HG02798 (cell line): ENCODE measurements at regions not wholly inside any gene's neighbourhood (a gene's known extent, or its start where the extent isn't known, plus 50 kb on each side); places are given as distances from the start of the nearest gene placed in this dataset.

Experiments used
- ATAC-seq: cut with Tn5 transposase; IDR thresholded peaks from one replicate; pipeline ENCODE4 v1.9.1; 2021; ENCODE audit warnings: mild to moderate bottlenecking; ENCODE audit not compliant: unreplicated experiment, poor library complexity

GRCh38 chr4:155523358-155523757 lies 143.3 kb upstream of the GUCY1A1 start:
- no peak for ATAC-seq

GRCh38 chr4:155522201-155522600 lies 144.4 kb upstream of the GUCY1A1 start:
- no peak for ATAC-seq

DNA sequence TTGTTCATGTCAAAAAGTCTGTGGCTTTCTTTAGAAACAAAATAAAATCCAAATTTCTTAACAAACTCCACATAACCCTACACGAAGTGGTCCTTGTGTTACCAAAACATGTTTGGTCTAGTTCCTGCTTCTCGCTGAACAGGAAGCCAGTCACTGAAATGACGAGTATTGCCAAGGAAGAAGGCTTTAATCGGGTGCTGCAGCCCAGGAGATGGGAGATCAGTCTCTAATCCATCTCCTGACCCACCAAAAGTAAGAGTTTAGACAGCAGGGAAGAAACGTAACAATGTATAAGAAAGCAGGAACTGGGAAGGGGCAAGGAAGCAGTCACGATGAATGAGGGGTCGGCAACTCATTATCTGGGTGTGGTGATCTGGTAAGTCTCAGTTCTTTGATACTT lies 144.6 kb upstream of the MAP9 start:
- no peak for ATAC-seq

- no peak for ATAC-seq
These were observed 138.8 kb upstream of the MAP9 start for GRCh38 chr4:155515444-155516075.

DNA sequence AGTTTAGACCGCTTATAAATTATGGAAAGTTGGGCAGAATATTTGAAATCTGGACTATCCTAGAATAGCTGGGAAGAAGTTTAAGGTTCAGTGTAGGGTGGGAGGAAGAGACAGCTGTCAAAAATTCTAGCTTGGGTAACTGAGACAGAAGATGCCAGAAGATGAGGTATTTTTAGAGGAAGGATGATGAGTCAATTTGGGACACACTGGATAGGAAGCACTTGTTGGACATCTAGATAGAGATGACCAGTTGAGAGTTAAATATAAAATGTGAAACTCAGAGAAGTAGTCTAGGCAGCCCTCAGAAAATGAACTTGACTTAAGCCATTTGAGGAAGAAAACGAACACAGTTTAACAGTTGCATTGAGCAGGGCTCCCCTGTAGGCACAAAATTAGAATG lies 137.9 kb upstream of the MAP9 start:
- no peak for ATAC-seq

GRCh38 chr4:155512817-155513216 lies 136.1 kb upstream of the MAP9 start:
- ATAC-seq, result no peak

DNA sequence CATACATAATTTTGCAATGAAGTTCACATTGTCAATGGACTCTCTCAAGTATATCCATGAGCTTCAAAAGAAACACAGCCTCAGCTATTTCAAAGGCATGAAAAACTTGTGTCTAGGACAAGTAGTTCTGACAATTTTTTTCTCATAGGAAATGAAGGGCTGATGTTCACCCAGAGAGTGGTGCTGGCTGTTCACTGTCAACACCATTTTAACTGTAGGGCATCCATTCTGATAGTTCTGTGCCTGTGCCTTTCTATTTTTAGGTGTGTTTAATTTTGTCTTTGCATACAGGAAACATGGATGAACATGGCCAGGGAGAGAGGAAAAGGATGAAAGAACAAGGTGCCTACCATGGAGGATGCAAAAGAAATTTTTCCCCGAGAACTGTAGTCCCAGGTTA lies 135.3 kb upstream of the MAP9 start:
- no peak for ATAC-seq

DNA sequence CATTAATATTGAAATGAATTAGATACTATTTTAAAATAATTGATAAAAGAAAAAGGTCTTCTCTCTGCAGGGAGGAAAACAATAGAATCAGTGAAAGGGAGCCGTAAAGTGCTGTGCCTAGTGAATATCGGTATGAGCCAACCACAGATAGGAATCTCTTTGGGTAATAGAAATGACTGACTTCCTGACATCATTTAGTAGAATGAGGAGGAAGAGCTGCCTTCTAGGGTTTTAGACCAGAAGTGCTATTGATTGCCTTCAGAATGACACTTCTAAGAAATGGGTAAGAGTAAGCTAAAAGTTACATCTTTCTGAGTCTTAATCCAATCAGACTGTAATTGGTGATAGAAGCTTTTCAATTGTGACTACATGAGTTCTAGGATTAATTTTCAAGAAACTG lies 134.0 kb upstream of the MAP9 start:
- ATAC-seq, result no peak

GRCh38 chr4:155509555-155509954 lies 132.8 kb upstream of the MAP9 start:
- no peak for ATAC-seq

DNA sequence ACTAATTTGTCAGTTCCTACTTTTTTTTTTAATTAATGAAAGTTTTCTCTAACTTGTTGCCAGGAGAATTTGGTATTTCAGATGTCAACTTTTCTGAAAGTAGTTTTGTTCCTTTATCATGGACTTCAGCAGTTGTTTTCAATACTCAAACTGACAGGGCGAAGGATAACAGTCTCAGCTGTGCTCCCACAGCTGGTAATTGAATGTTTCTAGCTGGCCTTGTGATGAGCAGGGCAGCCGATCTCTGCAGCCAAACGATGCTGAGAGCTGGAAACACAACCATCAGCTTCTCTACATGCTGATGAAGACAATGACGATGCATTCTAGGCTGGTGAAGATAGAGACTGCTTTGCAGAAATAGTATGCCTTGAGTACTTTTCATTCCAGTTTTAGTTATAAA lies 130.0 kb upstream of the MAP9 start:
- ATAC-seq, result no peak

DNA sequence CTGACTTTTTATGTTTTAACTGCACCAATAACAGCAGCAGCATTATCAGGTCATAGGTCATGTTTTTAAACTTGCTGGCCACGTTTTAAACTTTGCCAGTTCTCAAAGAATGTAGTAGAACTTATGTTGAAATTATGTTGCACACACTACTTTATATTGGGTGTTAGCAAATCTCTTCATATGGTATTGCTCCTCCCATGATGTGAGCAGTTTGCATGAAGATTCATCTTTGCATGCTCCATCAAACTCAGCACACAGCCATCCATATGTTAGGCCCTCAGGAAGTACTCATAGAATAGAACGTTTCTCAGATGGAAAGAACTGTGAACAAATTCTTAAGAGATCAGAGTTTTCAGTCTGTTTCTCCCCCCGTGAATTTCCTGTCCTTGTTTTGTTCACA lies 128.6 kb upstream of the MAP9 start:
- ATAC-seq, result no peak

GRCh38 chr4:155497306-155497705 lies 120.5 kb upstream of the MAP9 start:
- ATAC-seq, result no peak

- no peak for ATAC-seq
These were observed 119.5 kb upstream of the MAP9 start for GRCh38 chr4:155496294-155496626.

DNA sequence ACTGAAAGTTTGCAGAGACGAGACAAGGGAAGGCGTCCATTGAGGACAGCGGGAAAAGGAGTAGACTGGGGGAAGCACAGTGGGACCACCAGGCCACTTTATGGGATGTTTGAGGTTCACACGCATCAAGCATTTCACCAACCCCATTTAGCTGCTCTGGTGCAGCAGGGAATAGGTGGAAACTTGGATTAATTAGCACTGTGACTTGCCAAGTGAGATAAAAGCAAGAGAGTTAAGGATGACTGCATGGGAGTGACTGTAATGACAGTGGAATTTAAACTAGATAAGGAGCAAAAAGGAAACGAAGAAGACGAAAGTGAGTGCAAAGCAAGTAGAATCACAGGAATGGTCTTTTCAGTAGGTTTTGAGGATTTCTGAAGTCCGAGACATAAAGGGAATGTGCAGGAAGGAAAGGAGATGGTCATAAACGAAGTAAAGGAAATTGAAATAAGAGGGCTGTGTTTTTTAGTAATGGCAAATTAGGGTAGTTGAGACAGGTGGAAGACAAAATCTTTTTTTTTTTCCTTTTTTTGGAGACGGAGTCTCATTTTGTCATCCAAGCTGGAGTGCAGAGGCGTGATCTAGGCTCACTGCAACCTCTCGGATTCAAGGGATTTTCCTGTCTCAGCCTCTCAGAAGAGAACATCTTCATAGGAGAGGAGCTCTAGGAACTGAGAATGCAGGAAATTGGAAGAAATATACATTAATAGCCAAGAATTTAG lies 119.0 kb upstream of the MAP9 start:
- ATAC-seq, result no peak

DNA sequence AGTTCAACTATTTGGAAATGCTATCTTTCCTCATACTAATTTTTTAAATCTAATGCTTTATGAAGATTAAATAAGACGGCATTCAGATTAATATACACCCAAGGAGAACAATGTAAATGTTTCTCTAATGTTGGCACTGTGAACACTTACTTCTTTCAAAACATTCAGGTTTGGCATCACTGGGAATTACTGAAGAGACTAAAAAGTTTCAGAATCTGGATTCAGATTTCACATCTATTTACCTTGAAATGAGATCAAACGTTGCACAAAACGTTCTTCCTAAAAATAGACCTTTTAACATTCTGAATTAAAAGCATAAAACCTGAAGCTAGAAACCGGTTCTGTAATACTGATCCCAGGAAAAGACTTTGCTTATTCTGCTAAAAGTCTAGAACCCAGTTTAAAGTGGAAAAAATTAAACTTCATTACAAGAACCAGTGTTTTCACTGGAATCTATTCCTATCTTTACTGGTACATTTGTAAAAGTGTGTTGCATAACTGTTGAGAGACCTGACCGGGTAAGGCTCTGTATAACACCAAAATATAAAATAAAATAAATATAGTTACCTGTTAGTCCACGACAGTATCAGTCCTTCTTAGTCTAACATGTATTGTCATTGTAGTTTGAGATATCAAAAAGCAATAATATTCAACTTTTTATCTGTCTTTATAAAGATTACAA lies 117.4 kb upstream of the MAP9 start:
- ATAC-seq, result no peak

DNA sequence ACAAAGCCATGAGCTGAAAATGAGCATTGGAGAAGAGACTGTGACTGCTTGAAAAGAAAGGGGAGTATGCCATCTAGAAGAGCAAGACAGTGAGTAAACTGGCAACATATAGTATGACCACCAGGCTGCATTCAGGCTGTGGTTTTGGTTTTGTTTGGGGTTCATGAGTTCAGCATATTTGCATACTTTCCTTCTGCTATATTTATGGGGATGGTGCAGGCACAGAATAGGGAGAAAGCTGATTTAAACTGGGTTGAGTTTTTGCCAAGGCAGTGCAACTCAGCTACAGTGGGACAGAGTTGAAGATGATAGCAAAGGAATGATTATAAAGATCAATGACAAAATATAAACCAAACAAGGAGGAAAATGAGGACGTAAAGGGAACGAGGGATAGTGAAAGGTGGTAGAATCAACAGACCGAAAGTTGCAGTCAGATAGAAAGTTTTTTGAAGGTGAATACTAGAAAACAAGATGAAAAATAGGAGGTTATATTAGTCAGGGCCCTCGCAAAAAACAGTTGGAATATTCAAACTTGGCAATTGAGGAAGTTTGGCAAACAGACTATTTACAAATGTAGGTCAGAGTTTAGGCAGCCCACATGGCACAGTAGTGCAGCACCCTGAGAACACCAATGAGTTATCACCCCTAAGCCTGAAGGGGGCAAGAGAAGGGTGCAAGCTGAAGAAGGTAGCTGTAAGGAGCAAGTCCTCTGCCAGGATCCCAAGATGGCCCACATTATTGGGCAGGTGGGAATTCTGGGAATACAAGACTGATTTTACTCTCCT lies 114.8 kb upstream of the MAP9 start:
- ATAC-seq, result peak; percentile 88

- no peak for ATAC-seq
These were observed 112.5 kb upstream of the MAP9 start for GRCh38 chr4:155489271-155489670.

- ATAC-seq, result no peak
These were observed 111.9 kb upstream of the MAP9 start for GRCh38 chr4:155488691-155489090.

GRCh38 chr4:155487210-155487609 lies 110.4 kb upstream of the MAP9 start:
- no peak for ATAC-seq

GRCh38 chr4:155481150-155481549 lies 104.4 kb upstream of the MAP9 start:
- ATAC-seq, result no peak

GRCh38 chr4:155479835-155480234 lies 103.1 kb upstream of the MAP9 start:
- ATAC-seq, result no peak
